T1000 (cell line): ENCODE measurements at regions not wholly inside any gene's neighbourhood (a gene's known extent, or its start where the extent isn't known, plus 50 kb on each side); places are given as distances from the start of the nearest gene placed in this dataset.

ENCODE experiments used
- DNase-seq: peaks from one replicate; lab custom pipeline; 2025; ENCODE audit warnings: mixed read lengths; lab: John Stamatoyannopoulos, UW

DNA sequence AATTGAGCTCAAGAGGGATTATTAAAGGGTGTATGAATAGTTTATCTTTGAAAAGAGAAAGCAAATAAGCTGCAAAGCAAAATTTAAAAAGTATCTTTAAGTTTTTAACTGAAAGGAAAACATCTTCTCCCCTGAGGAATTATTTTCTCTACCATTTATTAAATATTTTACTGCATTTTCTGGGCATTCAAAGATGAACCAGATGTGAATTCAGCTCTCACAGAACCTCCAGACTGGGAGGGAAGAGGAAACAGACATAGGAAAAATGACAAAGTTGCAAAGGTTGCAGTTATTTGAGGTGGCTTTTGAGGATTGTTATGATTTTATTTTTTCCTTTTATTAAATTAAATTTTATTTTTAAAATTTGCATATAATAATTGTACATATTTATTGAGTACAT, 122.7 kb upstream of the SESN3 start:
- no peak for DNase-seq

DNA sequence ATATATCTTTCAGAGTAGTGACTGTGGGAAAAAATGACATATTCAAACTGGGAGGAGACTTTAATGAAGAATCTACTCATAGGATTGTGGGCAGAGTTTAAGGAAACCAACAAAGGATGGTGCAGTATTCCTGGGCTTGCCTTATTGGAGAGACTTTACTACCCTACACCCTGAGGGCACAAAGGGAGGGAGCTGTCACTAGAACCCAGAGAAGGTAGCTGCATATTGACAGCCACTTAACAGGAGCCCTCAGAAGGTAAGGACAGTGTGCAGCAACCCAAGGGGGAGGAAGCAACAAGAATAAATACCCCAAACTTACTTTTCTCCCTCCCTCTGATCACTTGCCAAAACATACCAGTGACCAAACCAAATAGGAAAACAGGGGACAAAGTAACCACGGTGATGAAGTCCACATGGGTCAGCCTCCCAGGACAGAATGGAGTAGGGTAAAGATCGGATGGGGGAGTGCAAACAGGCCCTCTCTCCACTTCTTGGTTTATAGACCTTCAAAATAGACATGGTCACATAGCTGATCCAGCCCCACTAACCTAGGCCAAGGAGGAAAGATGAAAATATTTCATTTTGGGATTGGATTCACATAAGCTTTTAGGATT, 121.8 kb upstream of the SESN3 start:
- DNase-seq: no peak

- no peak for DNase-seq
These were observed 118.4 kb upstream of the SESN3 start for GRCh38 chr11:95349345-95349942.

DNA sequence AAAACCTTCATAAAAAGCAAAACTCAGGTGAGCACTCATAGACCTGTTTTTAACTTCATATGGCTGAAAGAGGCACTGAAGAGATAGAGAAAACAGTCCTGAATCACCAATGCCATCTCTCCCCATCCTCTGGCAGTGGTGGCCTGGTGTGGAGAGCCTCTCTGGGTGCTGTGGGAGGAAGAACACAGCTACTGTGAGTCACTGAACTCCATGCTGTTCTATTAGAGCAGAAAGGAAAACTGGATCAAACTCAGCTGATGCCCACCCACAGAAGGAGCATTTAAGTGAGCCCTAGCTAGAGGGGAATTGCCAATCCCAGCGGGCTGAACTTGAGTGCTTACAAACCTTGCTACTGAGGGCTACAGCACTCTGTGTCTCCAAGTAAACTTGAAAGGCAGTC, 115.3 kb upstream of the SESN3 start:
- DNase-seq: no peak

- DNase-seq: no peak
These were observed 114.6 kb upstream of the SESN3 start for GRCh38 chr11:95345651-95346050.

GRCh38 chr11:95344932-95345642, 114.1 kb upstream of the SESN3 start:
- DNase-seq: no peak

DNA sequence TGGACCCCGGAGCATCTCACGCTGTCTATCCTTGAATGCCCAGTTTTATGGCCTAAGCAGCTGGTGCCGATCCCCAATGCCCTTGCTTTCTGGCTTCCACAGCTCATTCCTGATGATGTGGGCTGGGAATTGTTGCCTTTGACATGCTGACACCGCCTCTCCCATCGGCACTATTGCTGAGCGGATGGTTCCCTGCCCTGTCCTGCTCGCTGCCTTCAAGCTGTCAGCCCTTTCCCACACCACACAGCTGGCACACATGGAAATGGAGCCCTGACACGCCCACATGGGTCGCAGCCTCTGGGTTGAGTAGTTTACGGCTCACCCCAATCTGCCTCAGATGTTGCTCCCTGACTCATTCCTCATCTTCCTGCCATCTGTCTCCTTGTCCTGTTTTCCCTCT, 110.2 kb upstream of the SESN3 start:
- no peak for DNase-seq

GRCh38 chr11:95339086-95339901, 108.3 kb upstream of the SESN3 start:
- no peak for DNase-seq

- DNase-seq: no peak
These were observed 107.5 kb upstream of the SESN3 start for GRCh38 chr11:95338430-95338991.

GRCh38 chr11:95337972-95338429, 107.0 kb upstream of the SESN3 start:
- no peak for DNase-seq

- DNase-seq: no peak
These were observed 106.4 kb upstream of the SESN3 start for GRCh38 chr11:95337175-95337957.

DNA sequence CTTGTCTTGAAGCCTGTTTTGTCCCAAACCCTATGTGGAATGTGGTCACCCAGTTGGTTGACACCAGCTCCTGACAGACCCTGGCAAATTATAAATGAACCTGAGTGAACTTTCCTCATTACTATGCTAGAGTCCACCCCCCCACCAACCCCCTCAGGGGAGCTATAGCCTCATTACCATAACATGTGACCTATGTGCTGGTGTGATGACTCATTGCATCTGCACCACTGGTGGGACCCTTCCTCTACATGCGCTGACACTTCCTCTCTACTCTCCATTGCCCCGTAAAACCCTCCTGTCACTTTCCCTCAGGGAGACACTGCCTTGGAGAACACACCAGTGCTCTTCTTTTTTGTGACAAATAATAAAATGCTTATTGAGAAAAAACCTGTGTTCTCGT, 105.0 kb upstream of the SESN3 start:
- DNase-seq: no peak

DNA sequence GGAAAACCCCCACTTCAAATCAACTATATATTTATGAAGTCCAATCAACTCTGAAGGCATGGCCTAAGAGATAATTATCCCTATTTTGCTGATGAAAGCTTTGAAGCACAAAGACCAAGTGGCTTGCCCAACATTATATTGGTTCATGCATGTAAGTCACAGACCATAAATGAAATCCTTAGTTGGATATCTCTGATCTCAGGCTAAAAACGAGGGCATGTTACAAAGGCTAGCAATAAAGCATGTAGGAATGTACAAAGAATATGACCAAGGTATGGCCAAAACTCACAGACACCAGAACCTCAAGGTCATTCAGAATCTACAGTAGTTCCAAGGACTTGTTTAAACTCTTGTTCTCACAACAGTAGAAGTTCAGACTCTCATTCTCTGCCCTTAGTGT, 100.2 kb upstream of the SESN3 start:
- no peak for DNase-seq

DNA sequence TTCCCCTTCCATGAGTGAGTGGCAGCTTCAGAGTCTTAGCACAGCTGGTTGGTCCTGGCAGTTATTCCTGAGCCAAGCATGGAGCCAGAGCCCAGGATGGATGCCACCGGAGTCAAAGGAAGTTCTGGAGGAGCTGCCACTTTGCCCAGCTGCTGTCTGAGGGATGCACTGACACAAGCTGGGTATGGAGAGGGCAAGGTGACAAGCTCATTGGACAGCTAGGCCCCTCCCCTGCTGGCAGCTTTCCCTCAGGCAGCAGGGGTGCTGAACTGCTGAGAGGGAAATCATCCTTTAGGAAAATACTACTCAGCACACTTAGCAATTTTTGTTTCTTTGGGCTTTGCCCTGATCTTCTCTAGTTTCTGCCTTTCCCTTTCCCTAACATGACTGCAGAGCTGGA, 99.3 kb upstream of the SESN3 start:
- DNase-seq: no peak

DNA sequence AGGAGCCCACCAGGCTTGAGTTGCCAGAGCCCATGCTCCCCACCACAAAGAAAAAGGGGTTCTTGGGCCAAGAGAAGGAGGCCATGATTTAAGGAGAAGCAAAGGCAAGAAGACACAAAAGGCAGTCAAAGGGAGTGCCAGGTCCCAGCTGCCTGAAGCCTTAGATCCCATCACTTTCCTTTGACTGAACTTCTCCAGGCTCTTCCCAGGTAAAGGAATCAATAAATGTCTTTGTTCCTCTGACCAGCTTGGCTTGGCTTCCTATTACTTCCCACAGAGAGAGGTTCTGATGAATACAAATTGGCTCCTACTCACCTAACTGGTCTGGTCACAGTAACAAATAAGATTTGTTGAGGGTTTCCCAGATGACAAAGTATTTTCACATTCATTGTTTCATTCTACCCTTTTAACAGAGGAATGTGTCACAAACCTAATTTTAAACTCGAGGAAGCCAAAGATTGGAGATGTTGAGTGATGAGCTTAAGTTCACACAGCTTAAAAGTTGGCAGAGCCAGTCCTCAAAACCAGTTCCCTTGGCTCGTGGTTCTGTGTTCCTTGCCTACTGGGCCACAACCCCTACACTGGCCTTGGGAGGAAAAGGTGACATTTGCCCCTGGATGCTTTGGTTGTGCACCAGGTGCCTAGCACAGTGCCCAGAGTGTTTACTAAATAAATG, 96.4 kb upstream of the SESN3 start:
- DNase-seq: no peak

DNA sequence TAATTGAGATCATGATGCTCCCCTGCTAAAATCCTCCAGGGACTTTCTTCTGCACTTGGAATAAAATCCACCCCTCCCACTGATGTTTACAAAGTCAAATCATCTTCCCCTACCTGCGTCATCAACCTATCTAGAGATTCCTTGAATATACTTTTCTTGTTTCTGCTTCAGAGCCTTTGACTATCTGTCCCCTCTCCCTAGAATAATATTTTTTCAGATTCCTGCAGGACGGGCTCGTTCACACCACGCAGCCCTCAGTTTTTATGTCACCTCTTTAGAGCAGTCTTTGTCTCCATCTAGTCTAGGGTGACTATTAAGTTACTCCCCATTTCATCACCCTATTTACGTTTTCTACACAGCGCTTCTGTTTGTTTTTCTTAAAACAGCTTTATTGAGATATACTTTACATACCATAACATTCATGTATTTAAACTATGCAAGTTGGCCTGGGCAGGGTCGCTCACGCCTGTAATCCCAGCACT, 94.8 kb upstream of the SESN3 start:
- no peak for DNase-seq

GRCh38 chr11:95324826-95325225, 93.8 kb upstream of the SESN3 start:
- DNase-seq: no peak

DNA sequence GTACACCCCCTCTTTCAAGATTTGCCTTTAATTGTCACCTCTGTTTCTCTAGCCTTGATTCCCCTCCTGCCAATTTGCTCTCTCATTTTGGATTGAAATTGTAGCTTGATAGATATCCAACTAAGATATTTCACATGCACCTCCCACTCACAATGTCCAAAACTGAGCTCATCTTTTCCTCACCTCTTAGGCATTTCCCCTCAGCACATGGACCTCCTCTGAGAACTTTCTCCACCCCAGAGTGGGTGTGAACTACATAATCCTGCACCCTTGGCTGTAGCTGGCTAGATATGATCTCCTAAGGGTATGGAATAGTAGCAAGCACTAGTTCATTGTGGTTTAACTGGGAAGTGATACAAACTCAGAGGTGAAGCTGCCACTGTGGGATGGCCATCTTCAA, 91.5 kb upstream of the SESN3 start:
- no peak for DNase-seq

GRCh38 chr11:95318498-95318897, 87.5 kb upstream of the SESN3 start:
- no peak for DNase-seq

DNA sequence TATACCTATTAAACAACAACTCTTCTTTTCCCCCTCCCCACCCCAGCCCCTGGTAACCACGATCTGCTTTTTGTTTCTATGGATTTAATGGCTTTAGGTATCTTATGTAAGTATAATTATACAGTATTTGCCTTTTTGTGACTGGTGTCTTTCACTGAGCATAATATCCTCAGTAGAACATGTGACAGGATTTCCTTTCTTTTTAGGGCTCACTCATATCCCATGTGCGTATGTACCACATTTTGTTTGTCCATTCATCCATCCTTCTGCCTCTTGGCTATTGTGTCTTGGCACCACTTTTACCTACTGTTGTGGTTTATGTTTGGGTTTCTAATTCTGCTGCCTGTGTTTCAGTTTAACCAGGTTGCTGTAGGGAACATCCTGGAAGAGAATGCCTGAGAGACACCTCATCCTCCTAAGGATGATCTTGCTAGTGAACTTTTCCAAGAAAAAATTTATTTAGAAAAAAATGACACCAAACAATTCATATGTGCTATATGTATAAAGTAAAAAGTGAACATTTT, 77.6 kb upstream of the SESN3 start:
- DNase-seq: no peak

GRCh38 chr11:95307286-95307685, 76.3 kb upstream of the SESN3 start:
- DNase-seq: no peak
